ENCODE measurements at regions not wholly inside any gene's neighbourhood (a gene's known extent, or its start where the extent isn't known, plus 50 kb on each side); places are given as distances from the start of the nearest gene placed in this dataset.

DNA sequence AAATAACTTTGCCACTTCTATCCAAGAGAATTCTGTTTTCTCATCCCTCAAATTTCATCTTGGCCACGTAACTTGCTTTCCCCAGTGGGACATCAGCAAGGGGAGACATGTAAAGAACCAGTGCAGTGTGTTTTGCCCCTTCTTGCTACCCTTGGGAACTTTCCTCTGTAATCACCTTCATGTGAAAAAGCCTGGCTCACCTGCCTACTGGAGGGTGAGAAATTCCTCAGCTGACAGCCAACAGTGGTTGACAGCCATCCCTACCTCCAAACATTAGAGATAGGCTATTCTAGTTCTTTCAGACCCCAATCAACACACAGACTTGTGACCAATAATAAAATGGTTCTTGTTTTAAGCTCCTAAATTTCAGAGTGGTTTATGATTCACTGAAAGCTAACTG is 333.9 kb upstream of the TBC1D5 start:
- no peak for TF ChIP-seq TAF1 (IDR thresholded peaks at IDR 0.05; ENCODE audit: low read depth, low read length)
- TF ChIP-seq POLR2A (IDR thresholded peaks at IDR 0.05; ENCODE audit: low read depth, low read length): no peak
- no peak for TF ChIP-seq POLR2AphosphoS5 (IDR thresholded peaks at IDR 0.05; ENCODE audit: low read depth, low read length)
- TF ChIP-seq SPI1 (IDR thresholded peaks at IDR 0.05; ENCODE audit: low read depth, low read length): no peak

Data from GM12891 (cell line).